Esophagus mucosa (tissue), 1 donor: ENCODE measurements at regions not wholly inside any gene's neighbourhood (a gene's known extent, or its start where the extent isn't known, plus 50 kb on each side); places are given as distances from the start of the nearest gene placed in this dataset.
"Not testable (repeated sequence)": the region's sequence is repeated elsewhere in the genome, so short reads cannot be mapped to it uniquely, and the experiment has no call there.

Source experiments
- ATAC-seq: fragments of 200-7000 bp; cut with Tn5 transposase; one replicate; pipeline ENCODE4 v1.9.1; 2020
- donor health status: DM: yes; HTN: yes; CAD: no.

DNA sequence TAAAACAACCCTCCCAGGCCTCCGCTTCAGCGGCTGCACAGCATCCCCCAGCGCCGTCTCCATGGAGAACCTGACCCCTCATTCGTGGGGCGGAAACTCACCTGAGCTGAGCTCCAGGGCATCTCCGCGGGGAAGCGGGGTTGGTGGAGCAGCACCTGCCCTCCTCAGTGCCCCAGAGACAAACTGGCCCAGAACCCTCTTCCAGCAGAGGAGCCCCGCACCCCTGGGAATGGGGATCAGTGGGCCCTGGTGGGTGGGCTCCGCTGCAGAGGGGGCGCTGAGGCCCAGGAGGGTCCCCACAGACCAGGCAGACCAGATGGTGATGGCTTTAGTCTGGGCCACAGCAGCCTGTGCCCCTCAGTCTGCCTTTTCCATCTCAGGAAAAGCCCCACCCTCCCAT is 261.2 kb downstream of the ADGRD1 start:
- not testable (repeated sequence) for ATAC-seq

DNA sequence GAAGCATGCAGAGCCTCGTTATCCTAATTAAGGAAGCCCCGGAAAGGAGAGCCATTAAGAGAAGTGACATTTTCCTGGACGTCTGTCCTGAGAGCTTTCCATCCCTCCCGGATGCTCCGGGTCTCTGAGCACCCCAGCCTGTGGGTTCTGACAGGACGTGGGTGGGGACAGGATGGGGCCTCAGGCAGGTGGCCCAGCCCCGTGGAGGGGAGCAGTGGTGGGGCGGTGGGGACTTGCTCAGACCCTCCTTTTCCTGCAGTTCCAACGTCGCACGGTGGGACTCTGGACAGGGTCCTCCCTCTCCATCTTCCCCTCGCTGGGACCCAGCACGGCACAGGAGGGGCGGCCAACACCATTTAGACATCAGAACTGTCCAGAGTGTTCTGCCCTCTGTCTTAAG is 262.9 kb downstream of the ADGRD1 start:
- ATAC-seq, result peak; percentile 12

DNA sequence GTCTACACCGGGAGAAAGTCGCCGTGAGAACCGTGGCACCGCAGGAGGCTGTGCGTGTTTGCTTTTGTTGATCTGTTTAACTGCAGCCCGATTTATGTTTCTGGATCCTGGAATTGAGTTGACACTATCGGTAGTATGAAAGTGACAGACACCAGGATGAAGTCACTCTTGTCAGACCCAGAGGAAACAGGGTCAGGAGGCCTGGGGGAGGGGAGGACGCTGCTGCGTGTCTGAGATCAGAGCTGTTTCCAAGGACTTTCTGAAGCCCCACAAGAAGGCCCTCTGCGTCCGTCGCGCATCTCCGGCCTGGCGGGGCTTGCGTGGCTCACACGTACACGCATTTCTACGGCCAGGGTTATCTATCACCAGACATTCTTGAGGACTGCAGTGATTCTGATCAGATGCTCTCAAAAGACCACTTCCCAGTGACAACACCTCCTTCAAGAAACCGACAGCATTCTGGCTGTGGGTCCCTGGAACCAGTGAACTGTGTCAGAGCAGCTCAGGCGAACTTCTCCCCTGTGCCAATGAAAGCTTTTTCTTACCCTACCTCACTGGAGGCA is 263.4 kb downstream of the ADGRD1 start:
- ATAC-seq, result no peak

DNA sequence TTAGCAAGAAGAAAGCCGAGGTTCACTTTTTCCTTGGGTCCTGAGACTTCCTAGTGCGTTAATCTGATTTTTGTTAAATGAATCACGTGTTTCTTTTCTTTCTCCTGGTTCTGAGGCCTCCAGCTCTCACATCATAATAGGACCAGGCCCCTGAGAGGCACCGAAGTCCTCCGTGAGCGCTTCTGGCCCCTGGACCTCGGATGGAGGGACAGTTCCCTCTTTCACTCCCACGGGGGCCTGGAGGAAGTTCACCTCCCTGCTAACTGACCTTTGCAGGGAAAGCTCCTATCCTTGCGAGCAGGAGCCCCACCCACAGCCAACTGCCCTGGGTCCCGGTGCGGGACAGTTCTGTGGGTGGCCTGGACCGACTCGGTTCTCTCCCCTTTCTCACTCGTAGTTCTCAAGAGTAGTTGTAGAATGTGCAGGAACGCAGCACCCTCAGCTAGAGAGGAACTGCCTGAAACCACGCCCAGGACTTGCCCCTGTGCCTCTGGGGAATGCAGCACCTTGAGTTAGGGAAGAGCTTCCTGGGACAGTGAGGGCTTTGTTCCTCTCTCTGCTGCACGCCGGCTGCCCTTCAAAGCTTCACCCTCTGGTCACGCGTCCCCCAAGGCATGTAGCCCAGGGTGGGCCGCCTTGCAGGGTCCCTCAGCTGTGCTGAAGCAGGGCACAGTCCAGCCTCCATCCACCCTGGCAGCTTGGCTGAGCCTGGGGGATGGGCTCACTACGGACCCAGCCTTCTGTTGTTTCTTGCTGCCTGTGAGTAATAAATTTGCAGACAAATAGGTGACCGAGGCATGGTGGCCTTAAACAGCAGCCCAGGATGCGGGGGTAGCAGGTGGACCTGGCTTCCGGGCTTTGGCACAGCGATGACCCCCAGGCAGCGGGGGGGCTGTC is 264.6 kb downstream of the ADGRD1 start:
- ATAC-seq, result no peak

DNA sequence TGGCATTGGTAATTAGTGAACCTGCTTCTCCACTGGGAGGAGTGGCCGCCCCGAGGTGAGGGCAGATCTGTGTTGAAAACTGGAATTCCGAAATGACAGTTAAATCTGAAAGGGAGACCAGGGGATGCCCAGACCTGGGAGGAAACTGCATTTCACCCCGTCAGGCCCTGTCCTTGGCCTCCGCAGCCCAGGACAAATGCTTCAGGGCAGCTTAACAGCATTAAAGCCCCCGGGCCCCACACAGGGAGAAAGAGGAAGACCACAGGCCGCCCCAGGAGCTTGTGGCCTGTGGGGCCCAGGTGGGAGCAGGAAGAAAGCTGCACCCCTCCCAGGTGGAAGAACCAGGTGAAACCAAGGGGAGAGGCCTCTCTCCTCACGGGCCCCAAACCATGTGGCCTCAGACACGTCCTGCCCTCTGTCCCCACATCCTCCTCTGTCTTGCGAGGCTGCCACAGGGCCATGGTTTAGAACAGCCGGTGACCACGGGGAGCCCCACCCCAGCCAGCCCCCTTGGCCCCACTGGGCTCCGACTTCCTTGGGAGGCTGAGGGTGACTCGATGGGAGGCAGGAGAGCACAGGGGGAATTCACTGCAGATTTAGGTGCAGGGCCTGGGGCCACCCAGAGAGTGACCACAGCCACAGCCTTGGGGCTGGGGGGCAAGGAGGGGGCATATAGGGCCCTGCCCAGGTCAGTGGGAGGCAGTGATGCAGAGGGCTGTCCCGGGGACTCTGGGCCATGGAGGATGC is 265.4 kb downstream of the ADGRD1 start:
- ATAC-seq, result no peak

DNA sequence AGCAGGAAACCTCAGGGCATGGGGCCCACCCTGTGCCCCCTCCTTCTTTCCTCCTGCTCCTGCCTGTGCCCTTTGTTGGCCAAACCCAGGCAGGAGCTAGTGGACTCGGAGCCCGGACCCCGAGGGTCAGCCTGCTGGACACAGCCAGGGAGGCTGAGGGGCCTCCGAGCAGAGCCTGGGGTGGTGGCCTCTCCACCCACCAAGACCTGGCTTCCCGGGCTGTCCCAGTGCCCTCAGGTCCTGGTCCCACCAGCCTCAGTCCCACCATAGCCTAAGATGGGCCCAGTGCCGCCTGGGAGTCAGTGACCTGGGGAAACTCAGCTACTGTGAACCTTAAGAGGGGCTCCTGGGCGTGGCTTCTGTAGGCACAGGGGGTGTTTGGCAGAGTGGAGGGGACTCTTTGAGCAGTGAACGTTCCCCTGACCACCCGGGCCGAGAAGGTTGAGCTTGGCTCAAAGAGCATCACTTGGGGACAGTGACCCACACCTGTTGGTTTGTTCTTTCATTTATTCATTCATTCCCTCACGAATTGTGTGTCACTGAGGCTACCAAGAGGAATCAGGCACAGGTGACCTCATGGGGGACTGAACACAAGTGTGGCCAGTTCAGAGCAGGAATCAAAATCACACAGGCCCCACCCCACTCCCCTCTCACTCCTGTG is 266.1 kb downstream of the ADGRD1 start:
- no peak for ATAC-seq

DNA sequence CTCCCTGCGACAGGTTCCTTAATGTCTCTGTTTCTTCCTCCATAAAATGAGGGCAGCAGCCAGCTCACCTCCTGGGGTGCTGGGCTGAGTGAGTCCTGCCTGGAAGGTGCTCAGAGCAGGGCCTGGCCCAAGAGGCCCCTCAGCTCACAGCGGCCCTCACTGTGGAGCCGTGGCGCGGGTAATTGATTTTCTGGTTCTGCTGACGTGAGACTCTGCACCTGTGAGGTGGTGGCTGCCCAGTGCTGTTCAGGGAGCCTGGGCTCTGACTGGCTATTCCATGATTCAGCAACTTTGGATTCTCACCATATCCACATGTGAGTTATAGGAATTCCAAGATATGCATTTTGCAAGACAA is 266.6 kb downstream of the ADGRD1 start:
- no peak for ATAC-seq

DNA sequence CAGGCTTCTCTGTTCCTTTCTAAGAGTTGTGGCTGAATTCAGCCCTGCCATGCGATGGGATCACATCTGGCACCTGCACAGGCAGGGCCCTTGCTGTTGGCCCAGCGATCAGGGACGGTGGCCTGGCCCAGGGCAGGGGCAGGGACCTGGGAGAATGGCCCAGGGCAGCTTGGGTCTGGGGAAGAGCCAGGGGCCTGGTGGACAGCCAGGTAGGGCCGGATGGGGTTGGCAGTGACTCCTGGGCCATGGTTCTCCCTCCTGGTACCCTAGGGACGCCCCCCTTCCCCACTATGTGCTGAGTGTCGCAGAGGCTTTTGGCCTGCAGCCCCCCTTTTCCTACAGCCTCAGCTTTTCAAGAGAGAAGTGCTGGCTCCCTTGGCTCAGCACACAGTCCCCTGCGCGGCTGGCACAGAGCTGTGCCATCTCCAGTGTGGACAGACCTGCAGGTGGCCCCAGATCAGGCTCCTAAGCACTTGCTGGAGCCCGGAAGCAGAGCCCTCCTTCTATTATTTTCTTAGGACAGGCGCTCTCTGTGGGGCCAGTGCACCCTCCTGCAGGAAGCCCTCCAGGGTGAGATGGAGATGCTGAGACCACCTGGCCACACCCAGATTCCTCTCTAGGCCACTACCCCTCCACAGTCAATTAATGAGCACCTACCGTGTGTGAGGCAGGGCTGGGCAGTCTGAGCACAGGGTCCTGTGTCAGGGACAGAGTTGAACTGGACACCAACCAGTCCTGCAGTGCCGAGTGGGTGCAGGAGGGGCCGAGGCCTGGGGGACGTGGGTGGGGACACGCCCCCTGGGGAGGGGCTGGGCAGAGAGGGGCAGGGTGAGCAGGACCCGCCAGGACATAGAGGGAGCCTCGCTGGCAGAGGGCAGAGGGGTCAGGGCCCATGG is 267.6 kb downstream of the ADGRD1 start:
- ATAC-seq, result peak; percentile 28

DNA sequence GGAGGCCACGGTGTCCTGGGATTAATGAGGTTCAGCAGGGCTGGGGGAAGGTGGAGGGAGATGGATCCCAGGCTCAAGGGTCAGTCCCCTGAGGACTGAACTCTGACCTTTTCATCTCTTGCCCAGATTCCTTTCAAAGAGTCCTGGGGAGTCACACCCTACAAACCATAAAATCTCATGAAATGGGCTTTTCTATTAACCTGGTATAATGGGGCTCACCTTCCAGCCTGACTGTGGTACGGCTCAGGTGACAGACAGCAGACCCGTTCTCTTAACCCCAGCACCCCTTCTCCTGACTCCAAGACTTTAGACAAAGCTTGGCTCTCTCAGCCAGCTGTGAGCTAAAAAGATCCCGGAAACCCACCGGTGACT is 268.2 kb downstream of the ADGRD1 start:
- no peak for ATAC-seq

DNA sequence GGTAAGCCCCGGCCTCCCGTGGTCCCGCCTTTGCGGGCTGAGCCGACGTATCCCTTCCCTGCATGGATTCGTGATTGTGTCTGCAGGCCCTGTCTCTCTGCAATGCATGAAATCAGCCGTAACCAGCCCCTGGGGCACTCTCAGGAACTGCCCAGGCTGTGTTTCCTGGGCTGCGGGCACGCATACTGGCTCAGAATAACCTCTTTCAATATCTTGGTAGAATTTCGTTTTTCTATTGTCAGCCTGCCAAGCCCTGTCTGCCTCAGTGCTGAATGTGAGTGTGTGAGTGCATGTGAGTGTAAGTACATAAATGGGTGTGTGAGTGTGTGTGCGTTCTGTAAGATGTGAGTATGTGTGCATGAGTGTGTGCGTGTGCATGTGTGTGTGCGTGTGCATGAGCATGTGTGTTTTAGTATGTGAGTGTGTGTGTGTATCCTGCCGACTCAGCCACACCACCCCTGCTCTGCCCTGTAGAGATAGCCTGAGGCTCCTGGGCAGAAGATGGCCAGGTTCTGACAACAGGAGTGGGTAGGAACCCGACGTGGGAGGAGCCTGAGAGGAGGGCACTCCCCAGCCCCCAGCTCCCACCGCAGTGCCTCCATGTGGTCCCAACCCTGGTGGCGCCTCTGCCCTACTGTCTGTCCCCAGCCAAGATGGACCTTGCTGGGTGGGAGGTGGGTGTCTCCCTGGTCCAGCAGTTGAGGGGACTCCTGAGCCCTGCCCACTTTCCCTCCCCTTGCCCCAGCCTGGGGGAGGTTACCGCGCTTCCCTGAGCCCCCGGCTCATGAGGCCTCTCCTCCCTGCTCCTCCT is 268.8 kb downstream of the ADGRD1 start:
- ATAC-seq, result no peak

DNA sequence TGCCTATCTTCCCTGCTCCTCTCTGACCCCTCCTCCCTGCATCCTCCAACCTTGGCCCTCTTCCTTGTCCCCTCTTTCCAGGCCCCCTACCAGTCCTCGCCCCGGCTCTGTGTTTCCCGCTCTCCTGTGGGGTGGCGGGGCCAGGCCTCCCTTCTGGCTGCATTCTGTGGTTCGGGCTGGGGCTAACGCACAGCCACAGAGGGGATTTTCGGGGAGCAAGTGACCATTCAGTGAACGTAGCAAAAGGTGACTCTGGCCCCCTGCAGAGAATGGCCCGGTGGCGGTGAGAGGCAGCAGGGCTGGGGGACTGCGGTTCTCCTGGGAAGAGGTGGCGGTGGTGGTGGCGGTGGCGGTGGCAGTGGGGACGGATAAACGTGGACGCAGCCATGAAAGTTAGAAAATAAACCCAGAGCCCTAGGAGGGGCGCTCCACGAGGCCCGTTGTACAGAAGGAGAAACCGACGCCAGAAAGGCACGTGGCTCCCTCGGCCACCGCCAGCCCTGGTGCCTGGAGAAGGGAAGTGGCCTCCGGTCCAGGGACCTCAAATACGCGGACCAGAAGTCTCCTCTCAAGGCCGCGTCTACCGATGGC is 269.6 kb downstream of the ADGRD1 start:
- no peak for ATAC-seq

DNA sequence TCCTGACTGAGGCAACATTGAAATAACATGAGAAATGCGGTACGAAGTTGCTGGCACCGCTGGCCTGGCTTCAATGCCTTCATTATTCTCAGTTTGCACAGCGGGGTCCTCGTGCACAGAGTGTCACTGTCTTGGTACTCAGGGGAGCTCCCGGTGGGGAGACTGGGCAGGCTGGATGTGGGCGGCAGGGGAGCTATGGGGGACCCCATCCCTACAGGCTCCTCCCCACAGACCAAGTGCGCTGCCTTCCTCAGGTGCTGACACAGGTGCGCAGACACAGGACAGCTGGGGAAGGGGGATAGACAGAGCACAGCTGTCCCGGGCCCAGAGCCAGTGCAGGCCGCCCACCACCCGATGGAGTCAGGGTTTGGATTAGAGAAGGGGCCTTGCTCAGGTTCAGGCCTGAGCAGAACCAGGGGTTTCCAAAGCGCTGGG is 270.1 kb downstream of the ADGRD1 start:
- ATAC-seq, result no peak

DNA sequence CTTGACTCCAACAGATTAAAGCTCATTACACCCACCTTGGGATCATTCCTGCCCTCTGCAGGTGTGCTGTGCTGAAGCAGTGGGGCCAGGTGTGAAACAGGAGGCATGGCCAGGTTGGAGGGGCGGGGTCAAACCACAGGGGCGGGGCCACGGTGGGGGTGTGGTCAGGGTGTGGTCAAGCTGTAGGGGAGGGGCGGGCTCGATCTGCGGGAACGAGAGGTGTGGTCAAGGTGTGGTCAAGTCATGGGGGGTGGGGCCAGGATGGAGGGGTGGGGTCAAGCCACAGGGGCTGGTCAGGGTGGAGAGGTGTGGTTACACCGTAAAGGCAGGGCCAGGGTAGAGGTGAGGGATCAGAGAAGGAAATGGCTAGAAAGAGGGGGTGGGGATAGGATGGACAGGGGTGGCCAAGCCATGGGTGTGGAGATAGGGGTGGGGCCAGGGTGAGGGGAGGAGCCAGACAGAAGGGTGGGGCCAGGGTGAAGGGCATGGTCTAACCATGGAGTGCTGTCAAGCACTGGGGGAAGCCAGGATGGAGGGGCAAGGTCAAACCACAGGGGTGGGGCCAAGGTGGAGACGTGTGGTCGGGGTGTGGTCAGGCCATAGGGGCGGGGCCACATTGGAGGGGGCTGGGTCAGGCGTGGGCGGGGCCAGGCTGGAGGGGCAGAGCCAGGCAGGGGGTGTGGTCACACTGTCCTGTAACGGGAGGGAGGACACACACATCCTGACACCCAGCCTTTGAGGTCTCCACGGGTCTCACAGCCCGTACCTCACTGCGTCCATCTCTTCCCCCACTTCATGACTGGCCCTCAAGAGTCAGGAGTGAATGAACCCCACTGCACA is 270.7 kb downstream of the ADGRD1 start:
- ATAC-seq, result peak; percentile 42

DNA sequence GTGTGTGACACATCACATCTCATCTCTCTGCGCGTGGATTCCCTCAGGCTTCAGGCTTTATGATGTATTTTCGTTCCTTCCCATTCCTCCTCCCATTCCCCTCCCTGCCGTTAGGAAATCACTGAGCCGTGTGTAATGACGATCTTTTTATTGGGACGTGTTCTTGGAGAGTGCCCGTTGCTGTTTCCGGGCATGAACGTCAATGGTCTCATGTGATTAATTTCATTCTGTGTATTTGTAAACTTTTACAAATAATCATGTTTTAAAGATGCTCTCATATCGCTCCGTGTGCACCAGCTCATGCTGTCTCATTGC is 271.3 kb downstream of the ADGRD1 start:
- ATAC-seq, result not testable (repeated sequence)

DNA sequence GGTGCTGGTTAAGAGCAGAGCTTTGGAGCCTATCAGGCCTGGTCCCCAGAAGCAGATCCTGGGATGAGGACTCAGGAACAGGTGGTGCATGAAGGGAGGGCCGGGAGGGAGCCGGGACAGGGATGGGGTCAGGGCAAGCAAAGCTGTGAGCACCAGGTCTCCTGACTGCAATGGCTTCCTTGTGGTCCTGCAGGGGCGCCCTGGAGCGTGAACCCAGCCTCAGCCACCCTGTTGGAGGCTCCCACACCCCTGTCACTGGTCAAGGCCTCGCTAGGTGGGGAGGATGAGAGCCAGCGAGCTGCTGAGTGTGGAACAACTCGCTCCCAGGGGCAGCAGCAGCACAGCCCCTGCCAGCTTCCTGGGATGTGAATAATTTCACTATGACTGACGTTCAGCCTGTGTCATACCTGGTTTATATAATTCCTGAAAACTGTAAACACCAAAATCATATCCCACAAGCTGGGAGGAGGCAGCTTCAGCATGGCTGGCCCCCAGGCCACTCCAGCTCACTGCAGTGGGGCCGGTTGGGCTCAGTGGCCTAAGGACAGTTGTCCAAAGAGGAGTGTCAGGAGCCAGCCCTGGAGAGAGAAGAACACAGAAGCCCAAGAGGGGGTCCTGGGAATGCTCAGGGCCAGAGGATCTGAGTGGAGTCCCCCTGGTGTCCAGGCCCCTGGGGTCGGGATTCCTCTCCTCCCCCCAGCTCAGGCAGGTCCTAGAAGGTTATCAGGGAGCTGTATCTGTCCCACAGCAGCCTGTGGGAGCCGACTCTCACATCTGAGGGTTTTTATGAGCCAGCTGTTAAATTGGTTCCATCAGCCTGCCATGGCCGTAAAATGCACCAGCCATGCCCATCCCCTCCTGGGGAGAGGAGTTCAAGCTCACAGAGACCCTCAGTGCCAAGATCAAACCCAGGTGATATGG is 272.9 kb downstream of the ADGRD1 start:
- ATAC-seq, result no peak

DNA sequence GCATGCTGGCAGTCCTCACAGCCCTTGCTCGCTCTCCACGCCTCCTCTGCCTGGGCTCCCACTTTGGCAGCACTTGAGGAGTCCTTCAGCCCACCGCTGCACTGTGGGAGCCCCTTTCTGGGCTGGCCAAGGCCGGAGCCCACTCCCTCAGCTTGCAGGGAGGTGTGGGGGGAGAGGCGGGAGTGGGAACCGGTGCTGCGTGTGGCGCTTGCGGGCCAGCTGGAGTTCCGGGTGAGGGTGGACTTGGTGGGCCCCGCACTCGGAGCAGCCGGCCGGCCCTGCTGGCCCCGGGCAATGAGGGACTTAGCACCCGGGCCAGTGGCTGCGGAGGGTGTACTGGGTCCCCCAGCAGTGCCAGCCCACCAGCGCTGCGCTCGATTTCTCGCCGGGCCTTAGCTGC is 273.9 kb downstream of the ADGRD1 start:
- not testable (repeated sequence) for ATAC-seq

DNA sequence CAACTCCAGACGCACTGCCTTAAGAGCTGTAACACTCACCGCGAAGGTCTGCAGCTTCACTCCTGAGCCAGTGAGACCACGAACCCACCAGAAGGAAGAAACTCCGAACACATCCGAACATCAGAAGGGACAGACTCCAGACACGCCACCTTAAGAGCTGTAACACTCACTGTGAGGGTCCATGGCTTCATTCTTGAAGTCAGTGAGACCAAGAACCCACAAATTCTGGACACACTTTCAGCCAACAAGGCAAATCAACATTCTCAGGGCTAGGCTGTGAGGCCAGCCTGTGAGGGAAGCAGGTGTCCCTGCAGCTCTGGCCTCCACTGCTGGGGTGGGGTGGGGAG is 275.3 kb downstream of the ADGRD1 start:
- ATAC-seq, result not testable (repeated sequence)

DNA sequence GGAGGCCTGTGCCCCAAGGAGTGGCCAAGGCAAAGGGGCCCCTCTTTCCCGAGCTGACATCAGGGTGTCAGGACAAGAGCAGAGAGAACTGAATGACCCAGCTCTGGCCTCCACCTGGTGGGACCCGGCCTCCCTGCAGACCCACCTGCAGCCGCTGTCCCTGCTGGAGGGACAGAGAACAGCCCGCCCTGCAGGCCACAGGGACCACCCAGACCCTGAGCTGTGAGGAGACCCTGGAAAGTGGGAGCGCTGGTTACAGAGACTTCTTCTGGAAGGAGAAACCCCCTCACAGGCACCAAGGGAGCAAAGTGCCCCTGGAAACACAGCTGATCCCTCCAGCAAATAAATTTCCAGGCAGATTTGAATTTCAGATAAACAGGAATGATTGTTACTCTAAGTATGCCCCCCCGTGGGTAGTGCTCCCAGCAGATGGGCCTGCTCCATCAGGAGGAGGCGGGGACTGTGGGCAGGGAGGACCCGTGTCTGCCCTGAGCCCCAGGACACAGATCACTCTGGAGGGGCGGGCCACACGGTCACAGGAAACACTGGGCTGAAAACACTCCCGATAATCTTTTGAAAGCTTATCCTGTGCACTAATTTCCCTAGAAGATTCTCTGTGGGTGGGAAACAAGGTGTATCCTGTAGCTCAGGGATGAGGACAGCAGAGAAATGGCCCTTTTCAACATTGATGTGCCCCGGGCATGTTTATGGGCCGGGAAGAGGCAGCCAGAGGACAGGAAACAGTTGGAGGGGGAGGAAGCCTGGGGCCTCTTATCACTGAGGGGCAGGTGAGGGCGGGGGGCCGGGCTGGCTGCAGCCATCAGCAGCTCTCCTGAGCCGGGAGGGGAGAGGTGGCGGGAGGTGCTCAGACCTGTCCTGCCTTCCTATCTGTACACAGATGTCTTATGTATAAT is 276.0 kb downstream of the ADGRD1 start:
- peak; percentile 61 for ATAC-seq
